ENCODE measurements at regions not wholly inside any gene's neighbourhood (a gene's known extent, or its start where the extent isn't known, plus 50 kb on each side); places are given as distances from the start of the nearest gene placed in this dataset.
"Not testable (repeated sequence)": the region's sequence is repeated elsewhere in the genome, so short reads cannot be mapped to it uniquely, and the experiment has no call there.

- ChIA-PET CTCF (no interaction called here), POLR2A (no interaction called here)
- peaks cover 3% of the 10 kb centered on the region for H3K27me3 Mint-ChIP-seq
- H3K9me3 Mint-ChIP-seq, result peaks cover 9% of the 10 kb centered on the region
- H3K36me3 Mint-ChIP-seq, result no peaks in the 10 kb centered on the region
- H3K4me3 Mint-ChIP-seq, result no peak overlapping the region
- no peak for DNase-seq
- H3K4me1 Mint-ChIP-seq (ENCODE audit: low read depth), result no peaks in the 10 kb centered on the region
- intact Hi-C loops (cut with micrococcal nuclease), result no loop called here
- H3K27ac Mint-ChIP-seq, result no peak overlapping the region
These were observed 56.2 kb upstream of the EFNA5 start for GRCh38 chr5:107726896-107727295.

GRCh38 chr5:107724642-107725041 lies 53.9 kb upstream of the EFNA5 start:
- ChIA-PET CTCF (no interaction called here), POLR2A (no interaction called here)
- H3K4me3 Mint-ChIP-seq, result no peak overlapping the region
- H3K4me1 Mint-ChIP-seq (ENCODE audit: low read depth), result no peaks in the 10 kb centered on the region
- intact Hi-C loops (cut with micrococcal nuclease), result no loop called here
- peaks cover 2% of the 10 kb centered on the region for H3K36me3 Mint-ChIP-seq
- no peak overlapping the region for H3K27ac Mint-ChIP-seq
- no peak for DNase-seq
- peaks cover 29% of the 10 kb centered on the region for H3K9me3 Mint-ChIP-seq
- H3K27me3 Mint-ChIP-seq, result peaks cover 3% of the 10 kb centered on the region

- H3K27me3 Mint-ChIP-seq; DNase-seq; H3K4me1 Mint-ChIP-seq (ENCODE audit: low read depth); H3K36me3 Mint-ChIP-seq; intact Hi-C loops (cut with micrococcal nuclease); CTCF ChIA-PET; H3K27ac Mint-ChIP-seq; POLR2A ChIA-PET; H3K4me3 Mint-ChIP-seq: not testable (repeated sequence)
- peaks cover 30% of the 10 kb centered on the region for H3K9me3 Mint-ChIP-seq
These were observed 50.5 kb upstream of the EFNA5 start for GRCh38 chr5:107721241-107721640.

Data from activated CD4-positive, alpha-beta memory T cell treated with anti-CD3 and anti-CD28 coated beads for 36 hours (primary cell).